ENCODE measurements at regions not wholly inside any gene's neighbourhood (a gene's known extent, or its start where the extent isn't known, plus 50 kb on each side); places are given as distances from the start of the nearest gene placed in this dataset.

DNA sequence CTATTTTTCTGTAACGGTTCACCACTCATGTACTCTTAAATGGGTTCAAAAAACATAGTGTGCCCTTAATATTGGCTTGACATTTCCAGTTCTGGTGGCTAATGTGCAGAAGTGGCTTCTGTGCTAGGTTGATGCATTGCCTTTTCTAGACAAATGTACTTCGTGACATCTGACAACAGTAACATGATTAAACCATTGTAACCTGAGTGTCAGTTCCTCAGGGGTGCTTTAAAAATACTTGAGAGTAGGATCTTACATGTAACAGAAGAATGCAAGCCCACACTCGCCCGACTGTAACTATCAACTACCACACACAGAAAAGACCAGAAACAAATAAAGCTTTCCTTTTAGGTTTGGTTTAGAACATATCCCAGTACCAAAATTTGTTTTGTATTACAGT is 393.4 kb upstream of the NFE2L3 start:
- TF ChIP-seq POLR2A (IDR thresholded peaks at IDR 0.05; ENCODE audit: low read depth, low read length) (no peak), FOS (IDR thresholded peaks at IDR 0.05; ENCODE audit: borderline replicate concordance, insufficient read depth, low read length) (no peak), EZH2 (IDR thresholded peaks at IDR 0.05; ENCODE audit: borderline replicate concordance, low read depth, low read length, severe bottlenecking) (no peak), POLR2AphosphoS5 (IDR thresholded peaks at IDR 0.05; ENCODE audit: insufficient read depth, low read depth, low read length) (no peak), JUN (IDR thresholded peaks at IDR 0.05; ENCODE audit: borderline replicate concordance, insufficient read depth, insufficient read length, low read depth) (no peak), MYC (IDR thresholded peaks at IDR 0.05; ENCODE audit: low read depth, low read length) (no peak), GATA2 (IDR thresholded peaks at IDR 0.05; ENCODE audit: insufficient read depth, insufficient read length, low read depth, low read length) (no peak)
- TF ChIP-seq, protein P1, sequence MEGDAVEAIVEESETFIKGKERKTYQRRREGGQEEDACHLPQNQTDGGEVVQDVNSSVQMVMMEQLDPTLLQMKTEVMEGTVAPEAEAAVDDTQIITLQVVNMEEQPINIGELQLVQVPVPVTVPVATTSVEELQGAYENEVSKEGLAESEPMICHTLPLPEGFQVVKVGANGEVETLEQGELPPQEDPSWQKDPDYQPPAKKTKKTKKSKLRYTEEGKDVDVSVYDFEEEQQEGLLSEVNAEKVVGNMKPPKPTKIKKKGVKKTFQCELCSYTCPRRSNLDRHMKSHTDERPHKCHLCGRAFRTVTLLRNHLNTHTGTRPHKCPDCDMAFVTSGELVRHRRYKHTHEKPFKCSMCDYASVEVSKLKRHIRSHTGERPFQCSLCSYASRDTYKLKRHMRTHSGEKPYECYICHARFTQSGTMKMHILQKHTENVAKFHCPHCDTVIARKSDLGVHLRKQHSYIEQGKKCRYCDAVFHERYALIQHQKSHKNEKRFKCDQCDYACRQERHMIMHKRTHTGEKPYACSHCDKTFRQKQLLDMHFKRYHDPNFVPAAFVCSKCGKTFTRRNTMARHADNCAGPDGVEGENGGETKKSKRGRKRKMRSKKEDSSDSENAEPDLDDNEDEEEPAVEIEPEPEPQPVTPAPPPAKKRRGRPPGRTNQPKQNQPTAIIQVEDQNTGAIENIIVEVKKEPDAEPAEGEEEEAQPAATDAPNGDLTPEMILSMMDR (IDR thresholded peaks at IDR 0.05; ENCODE audit: extremely low read depth in 1 of 2, insufficient read depth in 1 of 2, low read depth in 1 of 2, low read length in 2 of 2) = no peak
- TF ChIP-seq, protein P2, sequence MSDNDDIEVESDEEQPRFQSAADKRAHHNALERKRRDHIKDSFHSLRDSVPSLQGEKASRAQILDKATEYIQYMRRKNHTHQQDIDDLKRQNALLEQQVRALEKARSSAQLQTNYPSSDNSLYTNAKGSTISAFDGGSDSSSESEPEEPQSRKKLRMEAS (IDR thresholded peaks at IDR 0.05; ENCODE audit: insufficient read depth, insufficient read length) = no peak
- no peak overlapping the region for H3K9ac ChIP-seq (replicated peaks; ENCODE audit: extremely low read depth, insufficient read depth, low read length)
- no TSS peak for BruUV-seq (replicated peaks)
- H3K36me3 ChIP-seq (ENCODE audit: control insufficient read depth in 2 of 2, extremely low read depth in 1 of 2, insufficient read depth in 2 of 2, low read length in 2 of 2) = no peaks in the 10 kb centered on the region
- POLR2A ChIA-PET = no interaction called here
- no peaks in the 10 kb centered on the region for H3K9me3 ChIP-seq (replicated peaks; ENCODE audit: control insufficient read depth, insufficient read depth, low read length)
- intact Hi-C loops (cut with micrococcal nuclease) = no loop called here
- H3K27ac ChIP-seq (ENCODE audit: insufficient read depth, low read depth, low read length) = no peak overlapping the region
- dilution Hi-C loops (cut with MboI; ENCODE audit: extremely low pct_ligation_motif_present, low sequenced_read_pairs) = no loop called here
- CTCF ChIA-PET = no interaction called here
- no peaks in the 10 kb centered on the region for H4K20me1 ChIP-seq (replicated peaks; ENCODE audit: control insufficient read depth, extremely low read depth, insufficient read depth, low read length)
- no peaks in the 10 kb centered on the region for H3K9me1 ChIP-seq (replicated peaks; ENCODE audit: control insufficient read depth, extremely low read depth, insufficient read depth, low read length)
- H2AFZ ChIP-seq (ENCODE audit: low read depth, low read length) = no peak overlapping the region
- no peak for FAIRE-seq
- no peak overlapping the region for H3K4me3 ChIP-seq (replicated peaks in 1 of 3; ENCODE audit: insufficient read depth in 1 of 3, low read depth in 1 of 3, low read length in 3 of 3)
- H3K79me2 ChIP-seq (ENCODE audit: control insufficient read depth, insufficient read depth, low read length) = no peaks in the 10 kb centered on the region
- H3K27me3 ChIP-seq (ENCODE audit: control insufficient read depth in 2 of 2, insufficient read depth in 2 of 2, low read length in 2 of 2) = peaks cover 0 to 2% of the 10 kb centered on the region in 2 experiments
- no peak overlapping the region for H3K4me2 ChIP-seq (ENCODE audit: insufficient read depth, low read length)
- DNase-seq (ENCODE audit: low read depth, low spot score) = no peak
- H3K4me1 ChIP-seq (ENCODE audit: control insufficient read depth, extremely low read depth, insufficient read depth, low read length) = no peaks in the 10 kb centered on the region
